ENCODE measurements at regions not wholly inside any gene's neighbourhood (a gene's known extent, or its start where the extent isn't known, plus 50 kb on each side); places are given as distances from the start of the nearest gene placed in this dataset.

- H3K4me1 ChIP-seq (ENCODE audit: insufficient read depth, low read length) = no peaks in the 10 kb centered on the region
Measured at GRCh38 chr3:63199606-63200005, 78.5 kb upstream of the SYNPR start.

GRCh38 chr3:63202529-63202928, 75.6 kb upstream of the SYNPR start:
- H3K4me1 ChIP-seq (ENCODE audit: insufficient read depth, low read length) = no peaks in the 10 kb centered on the region
- H3K36me3 ChIP-seq (ENCODE audit: insufficient read depth, low read length) = no peaks in the 10 kb centered on the region
- no peak overlapping the region for H3K9ac ChIP-seq (ENCODE audit: low read depth, low read length)
- no peaks in the 10 kb centered on the region for H3K9me3 ChIP-seq (ENCODE audit: control insufficient read depth, insufficient read depth, low read length)

More at GRCh38 chr3:63199606-63200005, 78.5 kb upstream of the SYNPR start:
- Histone ChIP-seq H3K9me3 (ENCODE audit: control insufficient read depth, insufficient read depth, low read length) (no peaks in the 10 kb centered on the region), H3K36me3 (ENCODE audit: insufficient read depth, low read length) (no peaks in the 10 kb centered on the region), H3K9ac (ENCODE audit: low read depth, low read length) (no peak overlapping the region)

- Histone ChIP-seq H3K36me3 (ENCODE audit: insufficient read depth, low read length) (no peaks in the 10 kb centered on the region), H3K9me3 (ENCODE audit: control insufficient read depth, insufficient read depth, low read length) (no peaks in the 10 kb centered on the region), H3K9ac (ENCODE audit: low read depth, low read length) (no peak overlapping the region)
Measured at GRCh38 chr3:63207066-63207590, 71.0 kb upstream of the SYNPR start.

GRCh38 chr3:63228087-63228486, 50.0 kb upstream of the SYNPR start:
- peaks cover 13% of the 10 kb centered on the region; the same call in 1 of the 2 replicates for H3K4me1 ChIP-seq (ENCODE audit: insufficient read depth, low read length)

More at GRCh38 chr3:63207066-63207590, 71.0 kb upstream of the SYNPR start:
- H3K4me1 ChIP-seq (ENCODE audit: insufficient read depth, low read length) = no peaks in the 10 kb centered on the region

More at GRCh38 chr3:63228087-63228486, 50.0 kb upstream of the SYNPR start:
- H3K36me3 ChIP-seq (ENCODE audit: insufficient read depth, low read length) = no peaks in the 10 kb centered on the region
- no peak overlapping the region for H3K9ac ChIP-seq (ENCODE audit: low read depth, low read length)
- H3K9me3 ChIP-seq (ENCODE audit: control insufficient read depth, insufficient read depth, low read length) = no peaks in the 10 kb centered on the region

Data from ES-I3 (cell line).